Endothelial cell of umbilical vein (primary cell): ENCODE measurements at regions not wholly inside any gene's neighbourhood (a gene's known extent, or its start where the extent isn't known, plus 50 kb on each side); places are given as distances from the start of the nearest gene placed in this dataset.

Experiments
- BruUV-seq: library from RNA; stranded (reverse); fragments of 400-500 nt; replicated peaks from 2 replicates; lab custom pipeline; 2021; lab: Mats Ljungman, UMichigan
- CTCF ChIA-PET: fragments of 300-600, 350-600 bp; sonication (Branson Sonifier 250); formaldehyde crosslinking; loops from one replicate; lab custom pipeline; 2021; ENCODE audit warnings: antibody characterized with exemption, inconsistent platforms; lab: Charles Lee
- POLR2A ChIA-PET: fragments of 300-600, 350-600 bp; sonication (Branson Sonifier 250); formaldehyde crosslinking; loops from one replicate; lab custom pipeline; 2021; ENCODE audit warnings: antibody characterized with exemption, inconsistent platforms; lab: Charles Lee
- DNase-seq: peaks from one replicate; pipeline ENCODE4 v3.0.0-alpha.2; 2011; ENCODE audit warnings: low read depth, low spot score
- FAIRE-seq: peaks from 2 replicates; lab custom pipeline; 2011; peaks lifted over from hg19 to GRCh38; lab: Jason Lieb, UNC
- H2AFZ ChIP-seq: 2 replicates; pipeline ENCODE4 v1.6.0; 2012; ENCODE audit warnings: low read depth, low read length, control low read depth, inconsistent platforms
- H3K27ac ChIP-seq: 2 replicates; pipeline ENCODE4 v1.5.1; 2011; ENCODE audit warnings: low read depth, mild to moderate bottlenecking, control low read depth, low read length, moderate library complexity; ENCODE audit not compliant: insufficient read depth
- H3K27me3 ChIP-seq, 2 experiments: 2 replicates each; pipeline versions ENCODE4 v1.6.0 to v1.6.1; 2011; ENCODE audit warnings: low read length in 2 of 2, mixed read lengths in 1 of 2; ENCODE audit not compliant: control insufficient read depth in 2 of 2, insufficient read depth in 2 of 2
- H3K36me3 ChIP-seq, 2 experiments: 2 replicates in 1 of 2; 3 replicates in 1 of 2; pipeline ENCODE4 v1.5.1; 2011; ENCODE audit warnings: low read length in 2 of 2, mild to moderate bottlenecking in 1 of 2, moderate library complexity in 1 of 2; ENCODE audit not compliant: control insufficient read depth in 2 of 2, insufficient read depth in 2 of 2; ENCODE audit errors: extremely low read depth in 1 of 2
- H3K4me1 ChIP-seq: 3 replicates; pipeline ENCODE4 v1.5.1; 2011; ENCODE audit warnings: mild to moderate bottlenecking, low read length; ENCODE audit not compliant: control insufficient read depth, insufficient read depth; ENCODE audit errors: extremely low read depth
- H3K4me2 ChIP-seq: 2 replicates; pipeline ENCODE4 v1.6.1; 2011; ENCODE audit warnings: low read length, control low read depth, mixed read lengths; ENCODE audit not compliant: insufficient read depth
- H3K4me3 ChIP-seq, 3 experiments: fragments of 200-600 bp in 1 of 3; sonication (generic), shearing (Covaris generic) in 1 of 3; replicated peaks in 1 of 3; 2 replicates each; pipeline ENCODE4 v1.5.1; 2011 to 2016; ENCODE audit warnings: control low read depth in 3 of 3, low read length in 3 of 3, mild to moderate bottlenecking in 2 of 3, inconsistent platforms in 1 of 3, low read depth in 1 of 3, moderate library complexity in 1 of 3; ENCODE audit not compliant: insufficient read depth in 1 of 3
- H3K79me2 ChIP-seq: 2 replicates; pipeline ENCODE4 v1.6.0; 2012; ENCODE audit warnings: low read length, inconsistent platforms; ENCODE audit not compliant: control insufficient read depth, insufficient read depth
- H3K9ac ChIP-seq: replicated peaks from 2 replicates; pipeline ENCODE3; 2011; ENCODE audit warnings: low read length, control low read depth; ENCODE audit not compliant: insufficient read depth; ENCODE audit errors: extremely low read depth
- H3K9me1 ChIP-seq: replicated peaks from 3 replicates; pipeline ENCODE4 v1.6.0; 2011; ENCODE audit warnings: mild to moderate bottlenecking, low read length; ENCODE audit not compliant: control insufficient read depth, insufficient read depth; ENCODE audit errors: extremely low read depth
- H3K9me3 ChIP-seq: replicated peaks from 2 replicates; pipeline ENCODE4 v1.5.1; 2012; ENCODE audit warnings: low read length, inconsistent platforms; ENCODE audit not compliant: control insufficient read depth, insufficient read depth
- H4K20me1 ChIP-seq: replicated peaks from 2 replicates; pipeline ENCODE3; 2011; ENCODE audit warnings: mild to moderate bottlenecking, low read length; ENCODE audit not compliant: control insufficient read depth, insufficient read depth; ENCODE audit errors: extremely low read depth
- EZH2 ChIP-seq: IDR thresholded peaks from 2 replicates; pipeline ENCODE4 v1.6.1; 2012; ENCODE audit warnings: borderline replicate concordance, low read depth, mild to moderate bottlenecking, moderate library complexity, low read length, inconsistent platforms; ENCODE audit not compliant: severe bottlenecking
- FOS ChIP-seq: IDR thresholded peaks from 2 replicates; pipeline ENCODE4 v1.6.1; 2011; ENCODE audit warnings: mild to moderate bottlenecking, low read length, moderate library complexity, borderline replicate concordance; ENCODE audit not compliant: insufficient read depth
- GATA2 ChIP-seq: IDR thresholded peaks from 2 replicates; pipeline ENCODE4 v1.7.0; 2011; ENCODE audit warnings: low read depth, mild to moderate bottlenecking, moderate library complexity, mixed read lengths, low read length; ENCODE audit not compliant: insufficient read length, insufficient read depth
- JUN ChIP-seq: IDR thresholded peaks from 2 replicates; pipeline ENCODE4 v1.6.1; 2011; ENCODE audit warnings: borderline replicate concordance, low read depth; ENCODE audit not compliant: insufficient read length, insufficient read depth
- MAX ChIP-seq: IDR thresholded peaks from 2 replicates; pipeline ENCODE4 v1.6.1; 2011; ENCODE audit not compliant: insufficient read depth, insufficient read length
- MYC ChIP-seq: IDR thresholded peaks from one replicate; pipeline ENCODE4 v1.6.1; 2011; ENCODE audit warnings: mild to moderate bottlenecking, low read depth, low read length
- POLR2A ChIP-seq: IDR thresholded peaks from 2 replicates; pipeline ENCODE4 v1.6.1; 2012; ENCODE audit warnings: low read depth, mild to moderate bottlenecking, control low read depth, low read length
- POLR2AphosphoS5 ChIP-seq: IDR thresholded peaks from 2 replicates; pipeline ENCODE4 v1.6.1; 2012; ENCODE audit warnings: low read depth, mild to moderate bottlenecking, control low read depth, low read length, moderate library complexity; ENCODE audit not compliant: insufficient read depth
- dilution Hi-C: fragments of 300-500 bp; cut with MboI; formaldehyde crosslinking; loops from one replicate; pipeline ENCODE4 v1.15.0; 2019; ENCODE audit warnings: low sequenced_read_pairs; ENCODE audit not compliant: extremely low pct_ligation_motif_present
- intact Hi-C: fragments of 100-400 bp; cut with micrococcal nuclease; formaldehyde crosslinking; loops from one replicate; pipeline ENCODE4 v1.10.0; 2022
- TF ChIP-seq, protein P1 (sequence below), 2 donors: IDR thresholded peaks; 1 replicate in 1 of 2; 2 replicates in 1 of 2; pipeline ENCODE4 v1.5.1; 2011; ENCODE audit warnings: low read length in 2 of 2, mild to moderate bottlenecking in 2 of 2, moderate library complexity in 2 of 2, control low read depth in 1 of 2, inconsistent platforms in 1 of 2, low read depth in 1 of 2; ENCODE audit not compliant: insufficient read depth in 1 of 2; ENCODE audit errors: extremely low read depth in 1 of 2

GRCh38 chr1:173377266-173377665 is 99.9 kb upstream of the PRDX6 start:
- H3K79me2 ChIP-seq, result no peaks in the 10 kb centered on the region
- dilution Hi-C loops, result no loop called here
- no peak for FAIRE-seq
- DNase-seq, result no peak
- no peaks in the 10 kb centered on the region for H3K9me3 ChIP-seq
- H4K20me1 ChIP-seq, result no peaks in the 10 kb centered on the region
- H3K4me3 ChIP-seq, result no peak overlapping the region
- no peak overlapping the region for H3K4me2 ChIP-seq
- H3K9ac ChIP-seq, result no peak overlapping the region
- intact Hi-C loops, result no loop called here
- BruUV-seq, result no TSS peak
- ChIA-PET CTCF (no interaction called here), POLR2A (no interaction called here)
- no peak overlapping the region for H3K27ac ChIP-seq
- H3K9me1 ChIP-seq, result no peaks in the 10 kb centered on the region
- H3K27me3 ChIP-seq, result no peaks in the 10 kb centered on the region
- no peaks in the 10 kb centered on the region for H3K4me1 ChIP-seq
- TF ChIP-seq MYC (no peak), GATA2 (no peak), POLR2A (no peak), POLR2AphosphoS5 (no peak), JUN (no peak), FOS (no peak), EZH2 (no peak), MAX (no peak)
- TF ChIP-seq, protein P1, sequence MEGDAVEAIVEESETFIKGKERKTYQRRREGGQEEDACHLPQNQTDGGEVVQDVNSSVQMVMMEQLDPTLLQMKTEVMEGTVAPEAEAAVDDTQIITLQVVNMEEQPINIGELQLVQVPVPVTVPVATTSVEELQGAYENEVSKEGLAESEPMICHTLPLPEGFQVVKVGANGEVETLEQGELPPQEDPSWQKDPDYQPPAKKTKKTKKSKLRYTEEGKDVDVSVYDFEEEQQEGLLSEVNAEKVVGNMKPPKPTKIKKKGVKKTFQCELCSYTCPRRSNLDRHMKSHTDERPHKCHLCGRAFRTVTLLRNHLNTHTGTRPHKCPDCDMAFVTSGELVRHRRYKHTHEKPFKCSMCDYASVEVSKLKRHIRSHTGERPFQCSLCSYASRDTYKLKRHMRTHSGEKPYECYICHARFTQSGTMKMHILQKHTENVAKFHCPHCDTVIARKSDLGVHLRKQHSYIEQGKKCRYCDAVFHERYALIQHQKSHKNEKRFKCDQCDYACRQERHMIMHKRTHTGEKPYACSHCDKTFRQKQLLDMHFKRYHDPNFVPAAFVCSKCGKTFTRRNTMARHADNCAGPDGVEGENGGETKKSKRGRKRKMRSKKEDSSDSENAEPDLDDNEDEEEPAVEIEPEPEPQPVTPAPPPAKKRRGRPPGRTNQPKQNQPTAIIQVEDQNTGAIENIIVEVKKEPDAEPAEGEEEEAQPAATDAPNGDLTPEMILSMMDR (IDR thresholded peaks at IDR 0.05; ENCODE audit: extremely low read depth in 1 of 2, insufficient read depth in 1 of 2, low read depth in 1 of 2, low read length in 2 of 2), result no peak
- H2AFZ ChIP-seq, result no peak overlapping the region
- no peaks in the 10 kb centered on the region for H3K36me3 ChIP-seq
